Glutamatergic neuron (in vitro differentiated cells): ENCODE measurements at regions not wholly inside any gene's neighbourhood (a gene's known extent, or its start where the extent isn't known, plus 50 kb on each side); places are given as distances from the start of the nearest gene placed in this dataset.
"Not testable (repeated sequence)": the region's sequence is repeated elsewhere in the genome, so short reads cannot be mapped to it uniquely, and the experiment has no call there.

ENCODE experiments used
- DNase-seq: peaks from one replicate; pipeline ENCODE4 v3.0.0; 2022
- H3K27ac Mint-ChIP-seq: one replicate; pipeline ENCODE4 v1.8.0; 2020; ENCODE audit warnings: mild to moderate bottlenecking, mixed read lengths, inconsistent platforms; ENCODE audit not compliant: unreplicated experiment
- H3K27me3 Mint-ChIP-seq: one replicate; pipeline ENCODE4 v1.8.0; 2020; ENCODE audit warnings: mild to moderate bottlenecking, moderate library complexity, mixed read lengths, inconsistent platforms; ENCODE audit not compliant: unreplicated experiment
- H3K36me3 Mint-ChIP-seq: one replicate; pipeline ENCODE4 v1.8.0; 2020; ENCODE audit warnings: mild to moderate bottlenecking, mixed read lengths, inconsistent platforms; ENCODE audit not compliant: unreplicated experiment
- H3K4me1 Mint-ChIP-seq: one replicate; pipeline ENCODE4 v1.8.0; 2020; ENCODE audit warnings: mild to moderate bottlenecking, low read depth, mixed read lengths, inconsistent platforms; ENCODE audit not compliant: unreplicated experiment
- H3K4me3 Mint-ChIP-seq: one replicate; pipeline ENCODE4 v1.8.0; 2020; ENCODE audit warnings: mild to moderate bottlenecking, mixed read lengths, inconsistent platforms; ENCODE audit not compliant: unreplicated experiment
- H3K9me3 Mint-ChIP-seq: one replicate; pipeline ENCODE4 v1.8.0; 2020; ENCODE audit warnings: mild to moderate bottlenecking, moderate library complexity, mixed read lengths, inconsistent platforms; ENCODE audit not compliant: unreplicated experiment
- CTCF ChIP-seq: fragments of 200-600 bp; sonication (generic); IDR thresholded peaks from one replicate; pipeline ENCODE4 v1.5.0; 2021; ENCODE audit not compliant: partially characterized antibody, unreplicated experiment

- TF ChIP-seq CTCF = no peak
- Mint-ChIP-seq H3K27ac (no peak overlapping the region), H3K36me3 (no peaks in the 10 kb centered on the region), H3K4me1 (no peaks in the 10 kb centered on the region), H3K27me3 (peaks cover 2% of the 10 kb centered on the region), H3K4me3 (no peak overlapping the region), H3K9me3 (peaks cover 2% of the 10 kb centered on the region)
- DNase-seq = no peak
Measured at GRCh38 chr14:101090976-101091375, 187.5 kb upstream of the RTL1 start.

- H3K4me1 Mint-ChIP-seq, H3K27ac Mint-ChIP-seq, H3K9me3 Mint-ChIP-seq, H3K27me3 Mint-ChIP-seq, H3K36me3 Mint-ChIP-seq, H3K4me3 Mint-ChIP-seq, DNase-seq: not testable (repeated sequence)
Measured at GRCh38 chr14:101094916-101095315, 191.4 kb upstream of the RTL1 start.

- no peak overlapping the region for H3K27ac Mint-ChIP-seq
- H3K9me3 Mint-ChIP-seq = peaks cover 1% of the 10 kb centered on the region
- no peaks in the 10 kb centered on the region for H3K27me3 Mint-ChIP-seq
- no peak for DNase-seq
- no peak overlapping the region for H3K4me3 Mint-ChIP-seq
- no peaks in the 10 kb centered on the region for H3K36me3 Mint-ChIP-seq
- TF ChIP-seq CTCF = no peak
- H3K4me1 Mint-ChIP-seq = no peaks in the 10 kb centered on the region
Measured at GRCh38 chr14:101096551-101096950, 193.0 kb upstream of the RTL1 start.

GRCh38 chr14:101097109-101097793, 193.7 kb upstream of the RTL1 start:
- Mint-ChIP-seq H3K36me3 (no peaks in the 10 kb centered on the region), H3K4me1 (no peaks in the 10 kb centered on the region), H3K27me3 (no peaks in the 10 kb centered on the region), H3K4me3 (no peak overlapping the region), H3K27ac (no peak overlapping the region), H3K9me3 (peaks cover 1% of the 10 kb centered on the region)
- DNase-seq = no peak
- no peak for TF ChIP-seq CTCF

GRCh38 chr14:101098177-101098576, 194.7 kb upstream of the RTL1 start:
- no peak overlapping the region for H3K27ac Mint-ChIP-seq
- no peaks in the 10 kb centered on the region for H3K27me3 Mint-ChIP-seq
- H3K9me3 Mint-ChIP-seq = peaks cover 1% of the 10 kb centered on the region
- H3K36me3 Mint-ChIP-seq = no peaks in the 10 kb centered on the region
- no peak for TF ChIP-seq CTCF
- no peaks in the 10 kb centered on the region for H3K4me1 Mint-ChIP-seq
- no peak for DNase-seq
- H3K4me3 Mint-ChIP-seq = no peak overlapping the region

- Mint-ChIP-seq H3K36me3 (no peaks in the 10 kb centered on the region), H3K4me3 (no peak overlapping the region), H3K27me3 (no peaks in the 10 kb centered on the region), H3K4me1 (no peaks in the 10 kb centered on the region), H3K9me3 (peaks cover 1% of the 10 kb centered on the region), H3K27ac (no peak overlapping the region)
- no peak for TF ChIP-seq CTCF
- DNase-seq = no peak
Measured at GRCh38 chr14:101098641-101099040, 195.1 kb upstream of the RTL1 start.
